ENCODE measurements at regions not wholly inside any gene's neighbourhood (a gene's known extent, or its start where the extent isn't known, plus 50 kb on each side); places are given as distances from the start of the nearest gene placed in this dataset.

GRCh38 chr15:91552555-91552954 is 301.0 kb upstream of the SLCO3A1 start:
- no peak for DNase-seq (ENCODE audit: low spot score)
- Histone ChIP-seq H3K9ac (ENCODE audit: insufficient read depth, low read depth, low read length) (no peak overlapping the region), H3K4me3 (replicated peaks in 1 of 3; ENCODE audit: insufficient read depth in 1 of 3, low read depth in 2 of 3, low read length in 3 of 3) (no peak overlapping the region), H3K79me2 (ENCODE audit: insufficient read depth, low read length) (no peaks in the 10 kb centered on the region), H3K9me3 (ENCODE audit: low read length) (no peaks in the 10 kb centered on the region), H3K4me1 (ENCODE audit: insufficient read depth, low read length) (no peaks in the 10 kb centered on the region), H2AFZ (ENCODE audit: low read length) (no peak overlapping the region), H3K27ac (ENCODE audit: extremely low read length, insufficient read depth, low read length) (no peak overlapping the region), H3K36me3 (replicated peaks in 1 of 2; ENCODE audit: control insufficient read depth in 1 of 2, insufficient read depth in 2 of 2, low read length in 2 of 2) (no peaks in the 10 kb centered on the region), H3K27me3 (ENCODE audit: control insufficient read depth in 1 of 2, insufficient read depth in 2 of 2, low read length in 2 of 2) (no peaks in the 10 kb centered on the region; a peak in 1 of 5 replicates), H3K4me2 (ENCODE audit: low read depth, low read length) (no peak overlapping the region), H4K20me1 (ENCODE audit: insufficient read depth, low read length) (no peaks in the 10 kb centered on the region)
- in situ Hi-C loops (cut with HindIII; ENCODE audit: extremely low pct_ligation_motif_present, low pct_unique_long_range_greater_than_20kb) (no loop called here), intact Hi-C loops (cut with micrococcal nuclease; ENCODE audit: unreplicated experiment) (no loop called here)
- ChIA-PET CTCF (ENCODE audit: low intra/inter-chr PET ratio, low total read pairs) (no interaction called here), POLR2A (no interaction called here)
- no peak for FAIRE-seq
- ATAC-seq, result no peak
- whole genome bisulfite sequencing (ENCODE audit: low lambda C conversion rate), result 57% methylated on average over 5 of the region's 5 CpGs
- no peak for TF ChIP-seq ZBTB25 (CRISPR knock-in tag; IDR thresholded peaks at IDR 0.05)
- TF ChIP-seq ZNF878 (CRISPR knock-in tag; IDR thresholded peaks at IDR 0.05), result no peak
- no peak for TF ChIP-seq SCMH1 (CRISPR knock-in tag; IDR thresholded peaks at IDR 0.05; ENCODE audit: borderline replicate concordance)
- TF ChIP-seq RFX1 (IDR thresholded peaks at IDR 0.05), result no peak
- no peak for TF ChIP-seq SIN3A (IDR thresholded peaks at IDR 0.05; ENCODE audit: borderline replicate concordance, low read depth, low read length)
- TF ChIP-seq ZNF3 (CRISPR knock-in tag; IDR thresholded peaks at IDR 0.05), result no peak
- TF ChIP-seq SRF (IDR thresholded peaks at IDR 0.05; ENCODE audit: low read depth, low read length), result no peak
- no peak for TF ChIP-seq ZNF740 (CRISPR knock-in tag; IDR thresholded peaks at IDR 0.05)
- TF ChIP-seq NAIF1 (CRISPR knock-in tag; IDR thresholded peaks at IDR 0.05; ENCODE audit: borderline replicate concordance), result no peak
- no TSS peak for BruUV-seq (replicated peaks)

Measured in HepG2 (cell line).